Stomach (tissue), 8 donors: ENCODE measurements at regions not wholly inside any gene's neighbourhood (a gene's known extent, or its start where the extent isn't known, plus 50 kb on each side); places are given as distances from the start of the nearest gene placed in this dataset.

Source experiments
- DNase-seq, 2 donors: peaks; one replicate each; pipeline versions ENCODE4 v3.0.0 to v3.0.0-alpha.2; 2013 to 2019
- H3K27ac ChIP-seq, 5 donors: fragments of 200-600 bp in 4 of 5; sonication (generic) in 4 of 5; one replicate each; pipeline ENCODE4 v1.5.1; 2013 to 2019; ENCODE audit warnings: mild to moderate bottlenecking in 1 of 5, moderate library complexity in 1 of 5
- H3K27me3 ChIP-seq, 3 donors: fragments of 200-600 bp; sonication (generic); one replicate each; pipeline ENCODE4 v1.5.1; 2017 to 2019; ENCODE audit warnings: mixed run types in 1 of 3
- H3K36me3 ChIP-seq, 4 donors: fragments of 200-600 bp; sonication (generic); 1 replicate in 3 of 4; 2 replicates in 1 of 4; pipeline ENCODE4 v1.5.1; 2016 to 2019
- H3K4me1 ChIP-seq, 4 donors: fragments of 200-600 bp; sonication (generic); one replicate each; pipeline ENCODE4 v1.5.1; 2016 to 2019
- H3K4me3 ChIP-seq, 4 donors: fragments of 200-600 bp; sonication (generic) in 3 of 4; one replicate each; pipeline ENCODE4 v1.5.1; 2016 to 2019; ENCODE audit warnings: mild to moderate bottlenecking in 1 of 4
- H3K9me3 ChIP-seq, 4 donors: fragments of 200-600 bp; sonication (generic); one replicate each; pipeline ENCODE4 v1.5.1; 2016 to 2019
- CTCF ChIP-seq, 7 experiments: fragments of 450-650 bp in 4 of 7; fragments of 200-600 bp in 3 of 7; sonication (generic) in 3 of 7; IDR thresholded peaks; one replicate each; pipeline ENCODE4 v1.5.1; 2016 to 2019; ENCODE audit warnings: antibody characterized with exemption in 7 of 7, control low read depth in 2 of 7, mild to moderate bottlenecking in 1 of 7
- EP300 ChIP-seq: sonication (generic); formaldehyde crosslinking; IDR thresholded peaks from one replicate; pipeline ENCODE4 v1.6.1; 2017; ENCODE audit warnings: antibody characterized with exemption
- POLR2A ChIP-seq, 4 donors: fragments of 450-650 bp; IDR thresholded peaks; one replicate each; pipeline ENCODE4 v1.6.1; 2016; ENCODE audit warnings: antibody characterized with exemption in 4 of 4, control low read depth in 2 of 4, mild to moderate bottlenecking in 1 of 4, moderate library complexity in 1 of 4
- POLR2AphosphoS5 ChIP-seq, 3 donors: sonication (generic); formaldehyde crosslinking; IDR thresholded peaks; one replicate each; pipeline ENCODE4 v1.6.1; 2016; ENCODE audit warnings: antibody characterized with exemption in 3 of 3
- WGBS, 5 donors: extraction: QIAGEN DNeasy Blood & Tissue Kit in 3 of 5; methylation state at CpG; one replicate each; pipeline versions ENCODE4 v1.1.5 to v1.1.7; 2013 to 2018; 5-methylcytosine and 5-hydroxymethylcytosine counted together
- intact Hi-C: fragments of 100-400 bp; cut with DNase I; formaldehyde crosslinking; loops from one replicate; pipeline ENCODE4 v1.15.1; 2023; ENCODE audit warnings: low total_unique reads
- donor health status: healthy with polysubstance abuse.
- donor health status: Bipolar disorder and iron deficiency.
- donor health status: healthy.

GRCh38 chr5:61658592-61659008, 326.5 kb downstream of the ZSWIM6 start:
- WGBS, 5 donors, result 24 to 33% (median 29%) methylated on average over 9 of the region's 9 CpGs
- Histone ChIP-seq H3K27me3 (peaks cover 0 to 4% (median 0%) of the 10 kb centered on the region in 3 donors), H3K4me3 (peak overlapping the region in 3 of 4 donors; percentile 19 to 37 (median 32)), H3K36me3 (no peaks in the 10 kb centered on the region), H3K4me1 (peaks cover 0 to 9% (median 2%) of the 10 kb centered on the region in 4 donors), H3K9me3 (no peaks in the 10 kb centered on the region), H3K27ac (peak overlapping the region in 3 of 5 donors; percentile 6 to 48 (median 7))
- intact Hi-C loops, result no loop called here
- peak; percentile 89 to 92 for DNase-seq
- no peak for TF ChIP-seq POLR2A (IDR thresholded peaks at IDR 0.05)
- TF ChIP-seq CTCF (IDR thresholded peaks at IDR 0.05), result peak in 6 of 7 experiments; percentile 85 to 95 (median 92)
- TF ChIP-seq EP300, result no peak
- TF ChIP-seq POLR2AphosphoS5 (IDR thresholded peaks at IDR 0.05), result peak; percentile 24 to 76 (median 37)

- peak; percentile 74 to 88 for DNase-seq
- WGBS, 5 donors, result 36 to 64% (median 49%) methylated on average over 13 of the region's 13 CpGs
- Histone ChIP-seq H3K27ac (peak overlapping the region in 4 of 5 donors; percentile 6 to 48 (median 16)), H3K27me3 (peaks cover 0 to 4% (median 0%) of the 10 kb centered on the region in 3 donors), H3K4me3 (peak overlapping the region; percentile 19 to 37 (median 28)), H3K36me3 (no peaks in the 10 kb centered on the region), H3K9me3 (no peaks in the 10 kb centered on the region), H3K4me1 (peaks cover 0 to 9% (median 2%) of the 10 kb centered on the region in 4 donors)
- TF ChIP-seq CTCF (IDR thresholded peaks at IDR 0.05), result no peak
- TF ChIP-seq POLR2AphosphoS5 (IDR thresholded peaks at IDR 0.05), result no peak
- no peak for TF ChIP-seq POLR2A (IDR thresholded peaks at IDR 0.05)
- no peak for TF ChIP-seq EP300
- intact Hi-C loops, result no loop called here
Measured at GRCh38 chr5:61659221-61659696, 327.2 kb downstream of the ZSWIM6 start.

GRCh38 chr5:61662670-61663069, 330.6 kb downstream of the ZSWIM6 start:
- no peak for DNase-seq
- WGBS, 5 donors, result 77 to 87% (median 82%) methylated on average over 5 of the region's 5 CpGs
- H3K27me3 ChIP-seq, result peaks cover 0 to 4% (median 0%) of the 10 kb centered on the region in 3 donors
- TF ChIP-seq CTCF (IDR thresholded peaks at IDR 0.05), result no peak
- no peak for TF ChIP-seq POLR2A (IDR thresholded peaks at IDR 0.05)
- no peak for TF ChIP-seq POLR2AphosphoS5 (IDR thresholded peaks at IDR 0.05)
- TF ChIP-seq EP300, result no peak
- no peak overlapping the region for H3K4me3 ChIP-seq
- H3K36me3 ChIP-seq, result no peaks in the 10 kb centered on the region
- H3K9me3 ChIP-seq, result no peaks in the 10 kb centered on the region
- intact Hi-C loops, result no loop called here
- no peak overlapping the region for H3K27ac ChIP-seq
- peaks cover 0 to 9% (median 2%) of the 10 kb centered on the region in 4 donors for H3K4me1 ChIP-seq

GRCh38 chr5:61666064-61666621, 334.1 kb downstream of the ZSWIM6 start:
- Histone ChIP-seq H3K27ac (peak overlapping the region in 1 of 5 donors; percentile 32), H3K4me3 (no peak overlapping the region), H3K9me3 (no peaks in the 10 kb centered on the region), H3K36me3 (no peaks in the 10 kb centered on the region), H3K27me3 (peaks cover 0 to 4% (median 0%) of the 10 kb centered on the region in 3 donors), H3K4me1 (no peaks in the 10 kb centered on the region)
- intact Hi-C loops, result no loop called here
- 58 to 71% (median 67%) methylated on average over 6 of the region's 6 CpGs for WGBS, 5 donors
- no peak for TF ChIP-seq POLR2A (IDR thresholded peaks at IDR 0.05)
- no peak for DNase-seq
